CD14-positive monocyte (primary cell): ENCODE measurements at regions not wholly inside any gene's neighbourhood (a gene's known extent, or its start where the extent isn't known, plus 50 kb on each side); places are given as distances from the start of the nearest gene placed in this dataset.

Source experiments
- DNase-seq, 3 donors: peaks; one replicate each; pipeline ENCODE4 v3.0.0-alpha.2; 2011 to 2022
- H2AFZ ChIP-seq: 2 replicates; pipeline ENCODE4 v1.6.0; 2012; ENCODE audit warnings: mild to moderate bottlenecking, low read depth, low read length, inconsistent platforms; ENCODE audit not compliant: insufficient read depth, poor library complexity, severe bottlenecking
- H3K27ac ChIP-seq, 2 donors: 1 replicate in 1 of 2; 2 replicates in 1 of 2; pipeline ENCODE4 v1.5.1; 2012 to 2013; ENCODE audit warnings: low read length in 2 of 2, control low read depth in 1 of 2, inconsistent platforms in 1 of 2, low read depth in 1 of 2, mild to moderate bottlenecking in 1 of 2
- H3K27me3 ChIP-seq, 2 donors: one replicate each; pipeline versions ENCODE4 v1.6.0 to v1.6.1; 2011 to 2013; ENCODE audit warnings: low read length in 2 of 2; ENCODE audit not compliant: control insufficient read depth in 2 of 2, insufficient read depth in 2 of 2
- H3K36me3 ChIP-seq, 2 donors: replicated peaks in 1 of 2; 1 replicate in 1 of 2; 2 replicates in 1 of 2; pipeline versions ENCODE4 v1.5.1 to v1.6.1; 2012 to 2013; ENCODE audit warnings: low read length in 2 of 2, control low read depth in 1 of 2, inconsistent platforms in 1 of 2, mild to moderate bottlenecking in 1 of 2; ENCODE audit not compliant: insufficient read depth in 2 of 2, control insufficient read depth in 1 of 2
- H3K4me1 ChIP-seq, 2 donors: 1 replicate in 1 of 2; 2 replicates in 1 of 2; pipeline versions ENCODE4 v1.5.1 to v1.6.1; 2012 to 2013; ENCODE audit warnings: low read length in 2 of 2, control low read depth in 1 of 2, inconsistent platforms in 1 of 2, mild to moderate bottlenecking in 1 of 2, moderate library complexity in 1 of 2; ENCODE audit not compliant: insufficient read depth in 2 of 2, control insufficient read depth in 1 of 2
- H3K4me2 ChIP-seq: replicated peaks from 2 replicates; pipeline ENCODE3; 2012; ENCODE audit warnings: low read length, moderate library complexity, mild to moderate bottlenecking; ENCODE audit not compliant: poor library complexity, severe bottlenecking; ENCODE audit errors: extremely low read depth
- H3K4me3 ChIP-seq, 3 experiments: fragments of 200-600 bp in 1 of 3; sonication (generic) in 1 of 3; replicated peaks in 1 of 3; 1 replicate in 2 of 3; 2 replicates in 1 of 3; pipeline ENCODE4 v1.5.1; 2011 to 2013; ENCODE audit warnings: low read length in 3 of 3, mild to moderate bottlenecking in 3 of 3, control low read depth in 2 of 3, low read depth in 2 of 3, inconsistent platforms in 1 of 3, moderate library complexity in 1 of 3
- H3K79me2 ChIP-seq: 2 replicates; pipeline ENCODE4 v1.6.0; 2012; ENCODE audit warnings: mild to moderate bottlenecking, control low read depth, inconsistent platforms, low read length, moderate library complexity; ENCODE audit not compliant: insufficient read depth
- H3K9ac ChIP-seq: 2 replicates; pipeline ENCODE4 v1.6.0; 2017; ENCODE audit warnings: low read length, mild to moderate bottlenecking; ENCODE audit not compliant: insufficient read depth, poor library complexity, severe bottlenecking
- H3K9me3 ChIP-seq, 2 donors: replicated peaks in 1 of 2; 1 replicate in 1 of 2; 2 replicates in 1 of 2; pipeline versions ENCODE4 v1.5.1 to v1.6.1; 2012 to 2013; ENCODE audit warnings: low read length in 2 of 2, control low read depth in 1 of 2; ENCODE audit not compliant: control insufficient read depth in 1 of 2, insufficient read depth in 1 of 2
- H4K20me1 ChIP-seq: 2 replicates; pipeline ENCODE4 v1.6.0; 2012; ENCODE audit warnings: mild to moderate bottlenecking, low read length, control low read depth, moderate library complexity; ENCODE audit not compliant: insufficient read depth
- H3K27ac Mint-ChIP-seq, 7 donors: one replicate each; pipeline ENCODE4 v1.8.0; 2020; ENCODE audit warnings: mild to moderate bottlenecking in 7 of 7, mixed read lengths in 7 of 7, moderate library complexity in 6 of 7, inconsistent platforms in 2 of 7
- H3K27me3 Mint-ChIP-seq, 3 donors: one replicate each; pipeline ENCODE4 v1.8.0; 2021 to 2022; ENCODE audit warnings: low read depth in 3 of 3, mild to moderate bottlenecking in 3 of 3, mixed read lengths in 3 of 3, moderate library complexity in 3 of 3, inconsistent platforms in 1 of 3
- H3K36me3 Mint-ChIP-seq, 2 donors: one replicate each; pipeline ENCODE4 v1.8.0; 2020; ENCODE audit warnings: mixed read lengths in 2 of 2, inconsistent platforms in 1 of 2, mild to moderate bottlenecking in 1 of 2
- H3K4me1 Mint-ChIP-seq: one replicate; pipeline ENCODE4 v1.8.0; 2020; ENCODE audit warnings: mild to moderate bottlenecking, mixed read lengths
- H3K4me3 Mint-ChIP-seq, 2 donors: one replicate each; pipeline ENCODE4 v1.8.0; 2020; ENCODE audit warnings: mild to moderate bottlenecking in 2 of 2, mixed read lengths in 2 of 2, moderate library complexity in 1 of 2
- H3K9me3 Mint-ChIP-seq, 7 donors: one replicate each; pipeline ENCODE4 v1.8.0; 2020 to 2022; ENCODE audit warnings: mixed read lengths in 7 of 7, mild to moderate bottlenecking in 6 of 7, moderate library complexity in 6 of 7, inconsistent platforms in 2 of 7
- WGBS: methylation state at CpG from one replicate; pipeline ENCODE4 v1.1.5; 2013; ENCODE audit warnings: missing lambda C conversion rate; ENCODE audit not compliant: insufficient coverage; 5-methylcytosine and 5-hydroxymethylcytosine counted together
- intact Hi-C, 2 donors: fragments of 100-400 bp; cut with micrococcal nuclease; formaldehyde crosslinking; loops; one replicate each; pipeline versions ENCODE4 v1.15.0 to v1.15.1; 2023
- TF ChIP-seq, protein P1 (sequence below): fragments of 200-600 bp; IDR thresholded peaks from one replicate; pipeline ENCODE4 v1.8.0; 2022; ENCODE audit warnings: antibody characterized with exemption, mild to moderate bottlenecking

DNA sequence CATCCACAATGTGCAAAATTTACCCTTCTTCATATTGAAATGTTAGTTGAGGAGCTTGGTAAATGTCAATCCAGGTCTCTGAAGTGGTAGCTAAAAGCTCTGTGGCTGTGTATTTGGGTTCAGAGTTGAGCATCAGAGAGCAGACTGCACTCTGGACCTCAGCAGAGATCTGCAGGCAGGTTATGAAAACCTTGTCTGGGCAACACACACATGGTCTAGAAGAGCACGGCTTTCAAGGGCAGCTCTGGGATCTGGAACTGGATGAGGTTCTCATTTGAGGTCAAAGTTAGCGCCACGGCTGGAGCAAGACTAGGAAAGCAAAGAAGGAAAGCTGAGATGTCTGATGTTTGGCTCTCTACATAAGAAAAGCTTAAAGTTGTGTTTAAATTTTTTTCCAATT lies 243.0 kb downstream of the SH3BP4 start:
- Mint-ChIP-seq H3K27me3 (peaks cover 5 to 7% (median 6%) of the 10 kb centered on the region in 3 donors), H3K4me1 (no peaks in the 10 kb centered on the region), H3K9me3 (peaks cover 0 to 6% (median 0%) of the 10 kb centered on the region in 7 donors), H3K27ac (no peak overlapping the region), H3K36me3 (no peaks in the 10 kb centered on the region), H3K4me3 (no peak overlapping the region)
- no peaks in the 10 kb centered on the region for H3K4me1 ChIP-seq
- no peaks in the 10 kb centered on the region for H3K9me3 ChIP-seq
- TF ChIP-seq, protein P1, sequence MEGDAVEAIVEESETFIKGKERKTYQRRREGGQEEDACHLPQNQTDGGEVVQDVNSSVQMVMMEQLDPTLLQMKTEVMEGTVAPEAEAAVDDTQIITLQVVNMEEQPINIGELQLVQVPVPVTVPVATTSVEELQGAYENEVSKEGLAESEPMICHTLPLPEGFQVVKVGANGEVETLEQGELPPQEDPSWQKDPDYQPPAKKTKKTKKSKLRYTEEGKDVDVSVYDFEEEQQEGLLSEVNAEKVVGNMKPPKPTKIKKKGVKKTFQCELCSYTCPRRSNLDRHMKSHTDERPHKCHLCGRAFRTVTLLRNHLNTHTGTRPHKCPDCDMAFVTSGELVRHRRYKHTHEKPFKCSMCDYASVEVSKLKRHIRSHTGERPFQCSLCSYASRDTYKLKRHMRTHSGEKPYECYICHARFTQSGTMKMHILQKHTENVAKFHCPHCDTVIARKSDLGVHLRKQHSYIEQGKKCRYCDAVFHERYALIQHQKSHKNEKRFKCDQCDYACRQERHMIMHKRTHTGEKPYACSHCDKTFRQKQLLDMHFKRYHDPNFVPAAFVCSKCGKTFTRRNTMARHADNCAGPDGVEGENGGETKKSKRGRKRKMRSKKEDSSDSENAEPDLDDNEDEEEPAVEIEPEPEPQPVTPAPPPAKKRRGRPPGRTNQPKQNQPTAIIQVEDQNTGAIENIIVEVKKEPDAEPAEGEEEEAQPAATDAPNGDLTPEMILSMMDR = no peak
- H2AFZ ChIP-seq = no peak overlapping the region
- H3K79me2 ChIP-seq = no peaks in the 10 kb centered on the region
- intact Hi-C loops = no loop called here
- H3K36me3 ChIP-seq = no peaks in the 10 kb centered on the region
- no peak overlapping the region for H3K4me2 ChIP-seq
- H3K4me3 ChIP-seq = no peak overlapping the region
- H3K9ac ChIP-seq = no peak overlapping the region
- no peak for DNase-seq
- H3K27me3 ChIP-seq = no peaks in the 10 kb centered on the region
- no peaks in the 10 kb centered on the region for H4K20me1 ChIP-seq
- 100% methylated on average over 2 of the region's 3 CpGs for WGBS
- H3K27ac ChIP-seq = no peak overlapping the region

DNA sequence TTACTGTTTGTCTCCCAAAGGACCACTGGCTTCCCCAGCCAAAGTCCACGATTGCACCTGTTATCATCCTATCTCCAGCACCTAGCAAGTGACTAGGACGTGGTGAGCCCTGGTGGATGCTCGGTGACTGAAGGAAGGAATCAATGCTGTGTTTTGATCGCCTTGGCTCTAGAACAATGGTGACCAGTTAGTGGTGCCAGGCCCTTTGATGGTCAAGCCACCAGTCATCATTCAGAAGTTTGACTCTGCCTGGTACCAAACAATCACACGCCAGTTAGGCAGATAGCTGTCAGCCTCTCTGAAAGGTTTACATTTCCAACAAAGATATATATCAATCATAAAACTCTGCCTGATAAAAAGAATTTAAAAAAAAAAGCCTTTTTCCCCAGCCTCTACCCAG lies 244.1 kb downstream of the SH3BP4 start:
- H4K20me1 ChIP-seq = no peaks in the 10 kb centered on the region
- no peak overlapping the region for H2AFZ ChIP-seq
- H3K27me3 ChIP-seq = no peaks in the 10 kb centered on the region
- Mint-ChIP-seq H3K36me3 (no peaks in the 10 kb centered on the region), H3K9me3 (peaks cover 0 to 6% (median 0%) of the 10 kb centered on the region in 7 donors), H3K27ac (no peak overlapping the region), H3K4me3 (no peak overlapping the region), H3K27me3 (peaks cover 5 to 6% (median 5%) of the 10 kb centered on the region in 3 donors), H3K4me1 (no peaks in the 10 kb centered on the region)
- H3K27ac ChIP-seq = no peak overlapping the region
- H3K36me3 ChIP-seq = no peaks in the 10 kb centered on the region
- H3K4me2 ChIP-seq = no peak overlapping the region
- WGBS = 93% methylated on average over 2 of the region's 5 CpGs
- no peaks in the 10 kb centered on the region for H3K9me3 ChIP-seq
- no peak overlapping the region for H3K4me3 ChIP-seq
- intact Hi-C loops = no loop called here
- DNase-seq = no peak
- TF ChIP-seq, protein P1 = no peak
- H3K9ac ChIP-seq = no peak overlapping the region
- no peaks in the 10 kb centered on the region for H3K4me1 ChIP-seq
- H3K79me2 ChIP-seq = no peaks in the 10 kb centered on the region
